ENCODE measurements at regions not wholly inside any gene's neighbourhood (a gene's known extent, or its start where the extent isn't known, plus 50 kb on each side); places are given as distances from the start of the nearest gene placed in this dataset.

- DNase-seq (ENCODE audit: low read depth in 2 of 2) = no peak
These were observed 107.4 kb upstream of the TSPAN5 start for GRCh38 chr4:98765771-98766170.

GRCh38 chr4:98758182-98758581, 99.8 kb upstream of the TSPAN5 start:
- no peak for DNase-seq (ENCODE audit: low read depth in 2 of 2)

- no peak for DNase-seq (ENCODE audit: low read depth in 2 of 2)
These were observed 96.3 kb upstream of the TSPAN5 start for GRCh38 chr4:98754736-98755135.

GRCh38 chr4:98749206-98749605, 90.8 kb upstream of the TSPAN5 start:
- DNase-seq (ENCODE audit: low read depth in 2 of 2) = no peak

GRCh38 chr4:98748609-98749008, 90.2 kb upstream of the TSPAN5 start:
- DNase-seq (ENCODE audit: low read depth in 2 of 2) = no peak

GRCh38 chr4:98747393-98748091, 89.1 kb upstream of the TSPAN5 start:
- no peak for DNase-seq (ENCODE audit: low read depth in 2 of 2)

GRCh38 chr4:98746936-98747335, 88.5 kb upstream of the TSPAN5 start:
- no peak for DNase-seq (ENCODE audit: low read depth in 2 of 2)

- no peak for DNase-seq (ENCODE audit: low read depth in 2 of 2)
These were observed 88.1 kb upstream of the TSPAN5 start for GRCh38 chr4:98746530-98746929.

GRCh38 chr4:98745366-98745765, 87.0 kb upstream of the TSPAN5 start:
- peak in 1 of 2 donors; percentile 0 for DNase-seq (ENCODE audit: low read depth in 2 of 2)

GRCh38 chr4:98744372-98745150, 86.2 kb upstream of the TSPAN5 start:
- no peak for DNase-seq (ENCODE audit: low read depth in 2 of 2)

GRCh38 chr4:98741952-98742351, 83.5 kb upstream of the TSPAN5 start:
- no peak for DNase-seq (ENCODE audit: low read depth in 2 of 2)

GRCh38 chr4:98739751-98740150, 81.3 kb upstream of the TSPAN5 start:
- no peak for DNase-seq (ENCODE audit: low read depth in 2 of 2)

- DNase-seq (ENCODE audit: low read depth in 2 of 2) = no peak
These were observed 75.2 kb upstream of the TSPAN5 start for GRCh38 chr4:98733601-98734000.

- no peak for DNase-seq (ENCODE audit: low read depth in 2 of 2)
These were observed 70.5 kb upstream of the TSPAN5 start for GRCh38 chr4:98728871-98729270.

- DNase-seq (ENCODE audit: low read depth in 2 of 2) = no peak
These were observed 70.0 kb upstream of the TSPAN5 start for GRCh38 chr4:98728433-98728832.

- no peak for DNase-seq (ENCODE audit: low read depth in 2 of 2)
These were observed 63.6 kb upstream of the TSPAN5 start for GRCh38 chr4:98722000-98722399.

- no peak for DNase-seq (ENCODE audit: low read depth in 2 of 2)
These were observed 62.6 kb upstream of the TSPAN5 start for GRCh38 chr4:98720871-98721480.

GRCh38 chr4:98716796-98717195, 58.4 kb upstream of the TSPAN5 start:
- no peak for DNase-seq (ENCODE audit: low read depth in 2 of 2)

GRCh38 chr4:98712607-98713006, 54.2 kb upstream of the TSPAN5 start:
- DNase-seq (ENCODE audit: low read depth in 2 of 2) = no peak

GRCh38 chr4:98711526-98711925, 53.1 kb upstream of the TSPAN5 start:
- DNase-seq (ENCODE audit: low read depth in 2 of 2) = no peak

GRCh38 chr4:98710831-98711230, 52.4 kb upstream of the TSPAN5 start:
- DNase-seq (ENCODE audit: low read depth in 2 of 2) = no peak

Data from stimulated activated CD4-positive, alpha-beta T cell treated with anti-CD3 and anti-CD28 coated beads, Interleukin-15, amount 100 ng/mL, for 48 hours (primary cell).